ENCODE measurements at regions not wholly inside any gene's neighbourhood (a gene's known extent, or its start where the extent isn't known, plus 50 kb on each side); places are given as distances from the start of the nearest gene placed in this dataset.

GRCh38 chr1:80994038-80994437 lies 806.7 kb upstream of the ADGRL2 start:
- Histone ChIP-seq H3K4me1 (no peaks in the 10 kb centered on the region), H3K36me3 (no peaks in the 10 kb centered on the region), H3K9me3 (no peaks in the 10 kb centered on the region), H3K4me3 (no peak overlapping the region), H3K27me3 (no peaks in the 10 kb centered on the region), H3K27ac (no peak overlapping the region)
- intact Hi-C loops (cut with DNase I): no loop called here
- WGBS (ENCODE audit: insufficient coverage, low coverage, low lambda C conversion rate, missing lambda C conversion rate): 82% methylated on average over 1 of the region's 1 CpG
- no peak for TF ChIP-seq POLR2A (IDR thresholded peaks at IDR 0.05)
- no peak for TF ChIP-seq CTCF (IDR thresholded peaks at IDR 0.05)
- ATAC-seq (no peak), DNase-seq (no peak)

GRCh38 chr1:80993154-80993980 lies 807.4 kb upstream of the ADGRL2 start:
- ATAC-seq: no peak

GRCh38 chr1:80989455-80989854 lies 811.3 kb upstream of the ADGRL2 start:
- Histone ChIP-seq H3K27ac (no peak overlapping the region), H3K36me3 (no peaks in the 10 kb centered on the region), H3K4me1 (no peaks in the 10 kb centered on the region), H3K9me3 (no peaks in the 10 kb centered on the region), H3K4me3 (no peak overlapping the region), H3K27me3 (no peaks in the 10 kb centered on the region)
- intact Hi-C loops (cut with DNase I): no loop called here
- TF ChIP-seq CTCF (IDR thresholded peaks at IDR 0.05) (no peak), POLR2A (IDR thresholded peaks at IDR 0.05) (no peak)
- WGBS (ENCODE audit: insufficient coverage, low coverage, low lambda C conversion rate, missing lambda C conversion rate): 55% methylated on average over 2 of the region's 2 CpGs
- ATAC-seq (no peak), DNase-seq (no peak)

More at GRCh38 chr1:80993154-80993980, 807.4 kb upstream of the ADGRL2 start:
- H3K4me1 ChIP-seq: no peaks in the 10 kb centered on the region
- intact Hi-C loops (cut with DNase I): no loop called here
- no peak for DNase-seq
- no peak overlapping the region for H3K27ac ChIP-seq
- H3K27me3 ChIP-seq: no peaks in the 10 kb centered on the region
- H3K4me3 ChIP-seq: no peak overlapping the region
- H3K9me3 ChIP-seq: no peaks in the 10 kb centered on the region
- no peaks in the 10 kb centered on the region for H3K36me3 ChIP-seq
- 64% methylated on average over 4 of the region's 4 CpGs for WGBS (ENCODE audit: insufficient coverage, low coverage, low lambda C conversion rate, missing lambda C conversion rate)
- TF ChIP-seq POLR2A (IDR thresholded peaks at IDR 0.05) (no peak), CTCF (IDR thresholded peaks at IDR 0.05) (no peak)

- no peak overlapping the region for H3K4me3 ChIP-seq
- ATAC-seq (no peak), DNase-seq (no peak)
- H3K27ac ChIP-seq: no peak overlapping the region
- no peak for TF ChIP-seq POLR2A (IDR thresholded peaks at IDR 0.05)
- TF ChIP-seq CTCF (IDR thresholded peaks at IDR 0.05): no peak
- no peaks in the 10 kb centered on the region for H3K9me3 ChIP-seq
- no peaks in the 10 kb centered on the region for H3K36me3 ChIP-seq
- intact Hi-C loops (cut with DNase I): no loop called here
- no peaks in the 10 kb centered on the region for H3K4me1 ChIP-seq
- WGBS (ENCODE audit: insufficient coverage, low coverage, low lambda C conversion rate, missing lambda C conversion rate): 45% methylated on average over 4 of the region's 4 CpGs
- no peaks in the 10 kb centered on the region for H3K27me3 ChIP-seq
Measured at GRCh38 chr1:80988926-80989325, 811.8 kb upstream of the ADGRL2 start.

All from right lobe of liver (tissue), 6 donors.